ENCODE measurements at regions not wholly inside any gene's neighbourhood (a gene's known extent, or its start where the extent isn't known, plus 50 kb on each side); places are given as distances from the start of the nearest gene placed in this dataset.

DNA sequence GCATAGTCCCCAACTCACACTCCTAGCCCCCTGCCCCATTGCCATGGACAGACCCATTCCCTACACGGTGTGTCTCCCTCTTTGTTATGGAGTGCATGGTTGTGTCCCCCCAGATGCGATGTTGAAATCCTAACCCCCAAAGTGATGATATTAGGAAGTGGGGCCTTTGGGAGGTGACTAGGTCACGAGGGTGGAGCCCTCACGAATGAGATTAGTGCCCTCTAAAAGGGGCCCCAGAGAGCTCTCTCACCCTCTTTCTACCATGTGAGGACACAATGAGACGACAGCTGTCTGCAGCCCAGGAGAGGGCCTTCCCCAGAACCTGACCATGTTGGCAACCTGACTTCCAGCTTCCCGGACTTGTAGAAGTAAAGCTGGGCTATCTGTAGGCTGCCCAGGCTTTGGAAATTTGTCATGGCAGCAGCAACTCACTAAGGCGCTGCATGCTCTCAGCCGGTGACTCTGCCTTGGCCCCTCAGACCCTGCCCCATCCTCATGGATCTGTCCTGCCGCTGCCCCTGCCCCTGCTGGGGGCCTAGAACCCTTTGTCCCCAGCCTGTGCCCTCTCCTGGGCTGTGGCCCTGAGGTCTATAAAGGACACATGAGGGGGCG is 318.1 kb upstream of the RTL1 start:
- TF ChIP-seq POLR2A (IDR thresholded peaks at IDR 0.05) (no peak), CTCF (IDR thresholded peaks at IDR 0.05) (no peak)
- intact Hi-C loops (cut with DNase I; ENCODE audit: low total_unique reads), result no loop called here
- no peak overlapping the region for H3K4me3 ChIP-seq (ENCODE audit: low read depth, poor library complexity, severe bottlenecking)
- DNase-seq (ENCODE audit: low spot score in 2 of 2), result no peak
- WGBS, 2 donors, result 90 to 97% methylated on average over 9 to 10 of the region's 10 CpGs

DNA sequence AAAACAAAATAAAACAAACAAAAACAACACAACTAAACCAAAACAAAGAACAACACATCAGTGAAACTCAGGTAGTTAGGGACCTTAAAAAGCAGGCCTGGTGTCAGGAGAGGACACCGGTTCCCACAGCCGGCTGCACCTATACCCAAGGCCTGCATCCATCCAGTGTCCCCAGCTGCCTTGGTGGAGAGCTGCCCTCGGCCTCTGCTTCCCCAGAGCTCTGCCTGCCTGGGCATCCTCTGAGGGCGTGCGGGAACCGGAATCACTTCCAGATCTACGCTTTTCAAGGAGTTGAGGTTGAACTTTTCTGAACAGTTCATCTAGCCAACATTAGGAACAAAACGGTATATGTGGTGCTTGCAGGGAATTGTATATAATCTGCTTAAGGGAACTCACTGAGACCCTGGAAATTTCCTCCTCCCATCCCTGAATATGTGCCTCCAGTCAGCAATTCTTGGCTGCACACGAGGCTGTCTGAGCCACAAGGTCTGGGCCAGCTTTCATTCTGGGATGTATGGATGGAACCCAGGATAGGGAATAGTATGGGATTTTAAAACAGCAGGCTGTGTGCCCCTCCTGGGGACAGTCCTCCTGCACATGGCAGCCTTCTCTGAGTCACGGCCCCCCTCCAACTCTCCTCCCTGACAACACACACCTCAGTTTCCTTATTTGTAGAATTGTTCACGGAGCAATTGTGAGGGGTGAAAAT is 319.0 kb upstream of the RTL1 start:
- H3K4me3 ChIP-seq (ENCODE audit: low read depth, poor library complexity, severe bottlenecking), result no peak overlapping the region
- WGBS, 2 donors, result 85 to 88% methylated on average over 11 of the region's 11 CpGs
- TF ChIP-seq CTCF (IDR thresholded peaks at IDR 0.05) (no peak), POLR2A (IDR thresholded peaks at IDR 0.05) (no peak)
- no peak for DNase-seq (ENCODE audit: low spot score in 2 of 2)
- intact Hi-C loops (cut with DNase I; ENCODE audit: low total_unique reads), result no loop called here

DNA sequence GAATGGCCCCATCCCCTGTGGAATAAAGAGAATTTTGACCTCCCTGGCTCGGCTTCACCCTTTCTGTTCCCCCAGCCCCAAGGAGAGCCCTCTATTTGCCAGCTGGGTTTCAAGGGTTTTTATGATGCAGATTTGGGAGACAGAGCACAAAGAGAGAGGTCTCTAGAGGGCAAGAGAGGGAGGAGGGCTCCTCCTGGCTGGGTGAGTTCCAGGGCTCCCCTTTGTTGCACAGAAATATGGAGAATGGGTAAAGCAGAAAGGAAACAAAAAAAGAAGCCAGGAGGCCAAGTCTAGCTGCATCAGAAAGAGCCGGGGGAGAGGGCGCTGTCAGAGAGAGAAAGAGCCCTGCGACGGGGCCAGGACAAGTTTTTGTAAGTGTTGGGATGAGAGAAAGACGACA is 319.6 kb upstream of the RTL1 start:
- 78 to 79% methylated on average over 6 of the region's 6 CpGs for WGBS, 2 donors
- TF ChIP-seq POLR2A (IDR thresholded peaks at IDR 0.05) (no peak), CTCF (IDR thresholded peaks at IDR 0.05) (no peak)
- no peak overlapping the region for H3K4me3 ChIP-seq (ENCODE audit: low read depth, poor library complexity, severe bottlenecking)
- intact Hi-C loops (cut with DNase I; ENCODE audit: low total_unique reads), result no loop called here
- DNase-seq (ENCODE audit: low spot score in 2 of 2), result peak in 1 of 2 donors; percentile 75

GRCh38 chr14:101223561-101224162 is 320.1 kb upstream of the RTL1 start:
- 80 to 81% methylated on average over 10 of the region's 10 CpGs for WGBS, 2 donors
- TF ChIP-seq POLR2A (IDR thresholded peaks at IDR 0.05), result no peak
- TF ChIP-seq CTCF (IDR thresholded peaks at IDR 0.05), result no peak
- intact Hi-C loops (cut with DNase I; ENCODE audit: low total_unique reads), result no loop called here
- H3K4me3 ChIP-seq (ENCODE audit: low read depth, poor library complexity, severe bottlenecking), result no peak overlapping the region
- DNase-seq (ENCODE audit: low spot score in 2 of 2), result peak in 1 of 2 donors; percentile 58

DNA sequence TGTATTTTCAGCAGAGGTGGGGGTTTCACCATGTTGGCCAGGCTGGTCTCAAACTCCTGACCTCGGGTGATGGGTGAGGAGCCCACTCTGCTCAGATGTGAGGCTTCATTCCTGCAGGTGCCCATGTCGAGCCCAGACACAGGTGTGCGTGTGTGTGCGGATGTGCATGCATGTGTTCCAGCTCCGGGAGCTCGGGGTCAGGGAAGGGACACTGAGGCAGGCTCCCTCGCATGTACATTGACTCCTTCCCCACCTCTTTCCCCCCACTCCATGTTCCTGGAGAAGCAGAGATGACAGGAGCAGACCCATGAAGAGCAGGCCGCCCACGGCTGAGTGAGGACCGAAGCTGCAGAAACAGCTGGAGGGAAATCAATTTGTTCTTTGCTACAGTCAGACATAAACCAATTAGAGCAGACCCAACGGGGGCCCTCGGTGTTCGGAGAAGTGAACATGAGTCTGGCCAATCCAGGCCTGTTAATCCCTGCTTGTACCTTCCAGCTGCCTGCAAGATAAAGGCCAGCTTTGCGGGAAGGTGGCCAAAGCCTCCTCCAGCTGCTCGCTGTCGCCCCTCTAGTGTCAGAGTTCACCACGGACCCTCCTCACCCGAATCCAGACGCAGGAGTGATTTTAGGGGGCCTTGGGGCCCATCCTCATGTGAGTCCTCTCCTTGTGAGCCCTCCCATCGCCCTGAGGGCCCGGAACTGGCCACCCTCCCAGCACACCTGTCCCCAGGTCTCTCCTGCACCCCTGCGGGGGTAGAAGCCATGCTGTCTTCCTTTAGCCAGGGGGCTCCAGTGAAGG is 321.0 kb upstream of the RTL1 start:
- intact Hi-C loops (cut with DNase I; ENCODE audit: low total_unique reads), result no loop called here
- DNase-seq (ENCODE audit: low spot score in 2 of 2), result no peak
- H3K4me3 ChIP-seq (ENCODE audit: low read depth, poor library complexity, severe bottlenecking), result no peak overlapping the region
- no peak for TF ChIP-seq POLR2A (IDR thresholded peaks at IDR 0.05)
- no peak for TF ChIP-seq CTCF (IDR thresholded peaks at IDR 0.05)
- WGBS, 2 donors, result 72 to 78% methylated on average over 15 to 22 of the region's 22 CpGs
